ENCODE measurements at regions not wholly inside any gene's neighbourhood (a gene's known extent, or its start where the extent isn't known, plus 50 kb on each side); places are given as distances from the start of the nearest gene placed in this dataset.

GRCh38 chr22:49492741-49493251 is 334.9 kb downstream of the BRD1 start:
- intact Hi-C loops (cut with DNase I), result no loop called here
- no peak for DNase-seq (ENCODE audit: low spot score)

- DNase-seq (ENCODE audit: low spot score), result no peak
- intact Hi-C loops (cut with DNase I), result no loop called here
Measured at GRCh38 chr22:49492308-49492707, 335.4 kb downstream of the BRD1 start.

DNA sequence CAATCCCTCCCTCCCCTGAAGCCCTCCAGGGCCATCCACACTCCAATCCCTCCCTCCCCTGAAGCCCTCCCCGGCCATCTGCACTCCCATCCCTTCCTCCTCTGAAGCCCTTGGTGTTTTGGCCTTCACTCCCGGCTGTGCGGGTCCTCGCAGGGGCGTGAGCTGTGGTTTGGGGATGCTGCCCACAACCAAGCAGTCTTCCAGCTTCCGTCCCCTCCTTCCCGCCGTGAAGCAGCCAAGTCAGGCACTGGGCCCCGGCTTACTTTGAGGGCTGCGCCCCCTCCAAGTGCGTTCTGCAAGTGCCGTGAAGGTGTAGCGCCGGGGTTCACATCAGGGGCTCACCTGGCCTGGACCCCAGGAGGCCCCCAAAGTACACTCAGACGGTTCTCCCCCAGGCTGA is 335.9 kb downstream of the BRD1 start:
- no peak for DNase-seq (ENCODE audit: low spot score)
- intact Hi-C loops (cut with DNase I), result no loop called here

DNA sequence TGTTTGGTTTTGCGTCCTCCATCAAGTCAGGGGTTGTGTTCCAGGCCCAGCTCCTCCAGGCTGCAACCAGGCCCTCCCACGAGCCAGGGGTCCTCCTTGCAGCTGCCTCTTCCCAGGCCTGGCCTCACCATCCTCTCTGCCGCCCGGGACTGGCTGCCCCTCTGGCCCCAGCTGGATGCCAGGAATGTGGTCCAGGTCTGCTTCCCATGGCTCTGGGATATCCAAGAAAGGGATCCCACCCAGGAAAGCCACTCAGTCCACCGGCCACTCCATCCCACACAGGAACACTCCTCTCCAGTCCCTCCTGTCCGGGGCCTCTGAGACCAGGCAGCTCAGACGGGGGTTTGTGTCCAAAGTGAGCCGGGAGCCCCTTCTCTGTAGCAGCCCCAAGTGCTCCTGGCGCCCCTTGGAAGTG is 336.4 kb downstream of the BRD1 start:
- intact Hi-C loops (cut with DNase I), result no loop called here

GRCh38 chr22:49490692-49491091 is 337.0 kb downstream of the BRD1 start:
- DNase-seq (ENCODE audit: low spot score), result no peak
- intact Hi-C loops (cut with DNase I), result no loop called here

More for the DNA sequence above, 336.4 kb downstream of the BRD1 start:
- DNase-seq (ENCODE audit: low spot score), result no peak

- DNase-seq (ENCODE audit: low spot score), result no peak
- intact Hi-C loops (cut with DNase I), result no loop called here
Measured at GRCh38 chr22:49489821-49490220, 337.9 kb downstream of the BRD1 start.

GRCh38 chr22:49488943-49489342 is 338.7 kb downstream of the BRD1 start:
- intact Hi-C loops (cut with DNase I), result no loop called here

GRCh38 chr22:49487950-49488349 is 339.7 kb downstream of the BRD1 start:
- intact Hi-C loops (cut with DNase I), result no loop called here
- no peak for DNase-seq (ENCODE audit: low spot score)

More at GRCh38 chr22:49488943-49489342, 338.7 kb downstream of the BRD1 start:
- no peak for DNase-seq (ENCODE audit: low spot score)

- intact Hi-C loops (cut with DNase I), result no loop called here
- DNase-seq (ENCODE audit: low spot score), result no peak
Measured at GRCh38 chr22:49486225-49486624, 341.4 kb downstream of the BRD1 start.

DNA sequence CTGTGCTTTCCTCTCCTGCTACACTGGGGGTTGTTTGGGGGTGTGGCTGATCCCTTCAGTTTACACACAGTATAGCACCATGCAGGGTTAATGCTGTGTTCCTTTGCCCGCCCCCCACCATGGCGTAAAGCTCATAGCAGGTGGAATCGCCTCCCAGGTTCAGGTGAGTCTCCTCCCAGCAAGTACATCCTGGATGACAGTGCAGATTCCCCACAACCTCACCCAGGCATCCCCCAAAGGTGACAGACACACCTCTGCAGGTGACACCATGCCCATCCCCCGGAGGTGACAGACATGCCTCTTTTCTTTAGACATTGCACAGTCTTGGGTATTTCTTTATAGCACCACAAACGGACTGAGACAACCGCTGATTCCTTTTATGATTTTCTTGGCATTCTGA is 343.7 kb downstream of the BRD1 start:
- intact Hi-C loops (cut with DNase I), result no loop called here
- no peak for DNase-seq (ENCODE audit: low spot score)

GRCh38 chr22:49483281-49483870 is 344.3 kb downstream of the BRD1 start:
- intact Hi-C loops (cut with DNase I), result no loop called here

DNA sequence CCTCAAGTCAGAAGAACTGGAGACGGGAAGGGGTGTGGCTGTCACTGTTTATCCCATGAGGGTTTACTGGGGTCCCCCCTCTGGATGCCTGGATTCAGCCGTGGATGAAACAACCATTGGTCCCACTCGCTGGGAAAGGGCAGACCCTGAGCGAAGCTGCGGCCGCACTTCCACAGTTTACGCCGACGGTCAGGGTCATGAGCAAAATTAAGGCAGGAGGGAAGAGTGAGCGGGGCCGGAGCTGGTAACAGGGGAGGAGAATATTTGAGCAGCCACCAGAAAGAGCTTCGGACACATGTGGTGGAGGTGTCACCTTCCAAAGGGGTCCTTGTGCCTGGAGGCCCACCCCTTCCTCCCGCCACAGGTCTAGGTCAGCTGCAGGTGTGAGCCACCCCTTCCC is 344.9 kb downstream of the BRD1 start:
- intact Hi-C loops (cut with DNase I), result no loop called here

More at GRCh38 chr22:49483281-49483870, 344.3 kb downstream of the BRD1 start:
- no peak for DNase-seq (ENCODE audit: low spot score)

DNA sequence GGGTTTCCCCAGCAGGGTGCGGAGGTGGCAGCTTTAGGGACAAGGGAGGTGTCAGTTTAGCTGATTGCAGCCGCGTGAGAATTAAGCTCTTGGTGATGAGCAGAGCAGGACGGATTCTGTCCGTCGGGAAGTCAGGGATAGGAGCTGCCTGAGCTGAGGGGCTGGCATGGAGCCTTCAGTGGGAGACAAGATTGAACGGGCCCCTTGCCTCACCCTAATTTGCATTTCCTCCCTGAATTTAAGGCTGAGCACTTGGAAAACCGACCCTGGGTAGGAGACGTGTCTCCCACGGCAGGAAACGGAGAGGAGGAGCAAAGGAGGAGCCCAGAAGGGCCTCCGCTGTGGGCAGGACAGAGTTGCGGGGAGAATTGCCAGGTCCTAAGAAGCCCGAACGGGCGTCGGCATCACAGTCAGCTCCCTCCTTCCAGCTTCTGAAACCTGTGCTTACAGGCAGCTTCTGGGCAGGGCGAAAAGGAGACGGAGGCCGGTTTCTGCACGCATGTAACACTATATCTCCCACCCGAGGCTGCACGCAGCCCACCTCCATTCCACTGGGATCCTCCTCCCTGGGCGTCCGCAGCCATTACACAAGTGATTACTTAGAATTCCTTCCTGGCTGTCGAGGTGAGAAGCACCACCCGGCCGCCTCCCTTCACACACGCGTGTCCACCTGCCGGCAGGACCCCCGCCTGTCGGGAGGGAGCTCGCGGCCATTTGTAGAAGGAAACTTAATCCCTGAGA is 345.8 kb downstream of the BRD1 start:
- DNase-seq (ENCODE audit: low spot score), result no peak
- intact Hi-C loops (cut with DNase I), result no loop called here

More for the DNA sequence above, 344.9 kb downstream of the BRD1 start:
- no peak for DNase-seq (ENCODE audit: low spot score)

- DNase-seq (ENCODE audit: low spot score), result peak; percentile 67
- intact Hi-C loops (cut with DNase I), result no loop called here
Measured at GRCh38 chr22:49480896-49481658, 346.6 kb downstream of the BRD1 start.

DNA sequence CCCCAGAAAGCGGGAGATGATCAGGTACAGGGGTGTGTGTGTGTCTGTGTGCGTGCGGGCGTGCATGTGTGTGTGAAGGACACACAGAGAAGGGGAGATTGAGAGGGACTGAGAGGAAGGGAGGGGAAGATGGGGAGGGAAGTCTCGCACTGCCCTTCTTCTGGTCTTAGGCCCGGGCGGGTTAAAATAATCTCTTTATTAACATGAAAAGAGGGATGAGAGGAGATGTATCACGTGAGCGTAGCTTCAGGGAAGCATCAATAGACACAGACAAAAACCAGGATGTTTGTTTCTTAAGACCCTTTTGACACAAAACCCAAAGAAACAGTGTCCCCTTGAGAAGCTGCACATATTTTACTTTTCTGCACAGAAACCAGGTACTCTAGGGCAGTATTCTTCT is 347.3 kb downstream of the BRD1 start:
- DNase-seq (ENCODE audit: low spot score), result peak; percentile 2
- intact Hi-C loops (cut with DNase I), result no loop called here

DNA sequence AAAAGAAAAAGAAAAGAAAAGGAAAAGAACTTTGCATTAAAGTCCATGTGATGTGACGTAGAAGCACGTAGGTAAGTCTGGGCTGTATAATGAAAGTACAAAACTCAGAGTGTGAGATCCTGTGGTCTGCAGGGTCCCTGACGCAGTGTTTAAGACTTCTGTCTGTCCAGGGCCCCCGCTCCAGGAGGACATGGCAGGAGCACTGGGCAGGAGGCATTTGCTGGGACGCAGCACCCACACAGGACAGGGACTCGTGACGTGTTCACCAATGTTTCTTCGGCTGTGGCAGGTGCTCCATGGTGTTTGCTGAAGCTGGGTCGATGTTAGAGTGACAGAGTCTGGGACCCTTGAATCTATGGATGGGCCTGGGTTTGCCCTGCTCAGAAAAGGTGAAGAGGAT is 348.1 kb downstream of the BRD1 start:
- intact Hi-C loops (cut with DNase I), result no loop called here
- DNase-seq (ENCODE audit: low spot score), result peak; percentile 25

DNA sequence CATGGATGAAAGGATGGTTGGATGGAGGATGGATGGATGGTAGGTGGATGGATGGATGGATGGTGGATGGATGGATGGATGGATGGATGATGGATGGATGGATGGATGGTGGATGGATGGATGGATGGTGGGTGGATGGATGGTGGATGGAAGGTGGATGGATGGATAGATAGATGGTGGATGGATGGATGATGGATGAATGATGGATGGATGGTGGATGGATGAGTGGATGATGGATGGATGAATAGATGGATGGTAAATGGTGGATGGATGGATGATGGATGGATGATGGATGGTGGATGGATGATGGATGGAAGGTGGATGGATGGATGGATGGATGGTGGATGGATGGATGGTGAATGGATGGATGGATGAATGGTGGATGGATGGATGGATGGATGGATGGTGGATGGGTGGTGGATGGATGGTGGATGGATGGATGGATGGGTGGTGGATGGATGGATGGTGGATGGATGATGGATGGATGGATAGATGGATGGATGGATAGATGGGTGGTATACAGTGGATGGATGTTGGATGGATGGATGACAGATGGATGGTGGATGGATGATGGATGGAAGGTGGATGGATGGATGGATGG is 350.8 kb downstream of the BRD1 start:
- DNase-seq (ENCODE audit: low spot score), result peak; percentile 10
- intact Hi-C loops (cut with DNase I), result no loop called here

DNA sequence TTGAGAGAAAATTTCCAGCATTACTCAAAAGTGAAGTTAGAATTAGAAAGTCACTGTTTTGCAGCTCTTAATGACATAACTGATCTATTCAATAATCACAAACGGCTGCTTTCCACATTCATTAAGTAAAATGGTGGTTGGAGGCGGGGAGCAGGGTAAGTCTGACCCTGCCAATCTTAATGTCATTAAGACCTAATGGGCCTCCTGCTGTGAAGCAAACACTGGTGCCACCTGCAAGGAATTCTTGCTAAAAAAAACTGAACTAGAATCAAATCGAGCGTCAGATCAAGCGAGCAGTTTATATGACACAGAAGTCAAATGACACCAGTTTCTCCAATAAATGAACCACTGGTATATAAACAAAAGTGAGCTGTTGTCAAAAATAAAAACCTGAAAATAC is 351.5 kb downstream of the BRD1 start:
- peak; percentile 4 for DNase-seq (ENCODE audit: low spot score)
- intact Hi-C loops (cut with DNase I), result no loop called here

- no peak for DNase-seq (ENCODE audit: low spot score)
- intact Hi-C loops (cut with DNase I), result no loop called here
Measured at GRCh38 chr22:49475253-49475652, 352.4 kb downstream of the BRD1 start.

GRCh38 chr22:49473286-49473685 is 354.4 kb downstream of the BRD1 start:
- intact Hi-C loops (cut with DNase I), result no loop called here
- peak; percentile 51 for DNase-seq (ENCODE audit: low spot score)
